ENCODE measurements at regions not wholly inside any gene's neighbourhood (a gene's known extent, or its start where the extent isn't known, plus 50 kb on each side); places are given as distances from the start of the nearest gene placed in this dataset.
A peak's percentile ranks its signal among the peaks of the same experiment; 100 is the strongest.
"Not testable (repeated sequence)": the region's sequence is repeated elsewhere in the genome, so short reads cannot be mapped to it uniquely, and the experiment has no call there.

- no peak for DNase-seq (ENCODE audit: low read depth in 2 of 2)
Observed at GRCh38 chr3:139199421-139200010, 144.3 kb upstream of the MRPS22 start.

- DNase-seq (ENCODE audit: low read depth in 2 of 2), result no peak
Observed at GRCh38 chr3:139201446-139202225, 142.2 kb upstream of the MRPS22 start.

- no peak for DNase-seq (ENCODE audit: low read depth in 2 of 2)
Observed at GRCh38 chr3:139202226-139202958, 141.4 kb upstream of the MRPS22 start.

GRCh38 chr3:139202959-139203349 lies 140.9 kb upstream of the MRPS22 start:
- DNase-seq (ENCODE audit: low read depth in 2 of 2), result no peak

GRCh38 chr3:139203752-139204151 lies 140.1 kb upstream of the MRPS22 start:
- DNase-seq (ENCODE audit: low read depth in 2 of 2), result no peak

- DNase-seq (ENCODE audit: low read depth in 2 of 2), result no peak
Observed at GRCh38 chr3:139204728-139205127, 139.1 kb upstream of the MRPS22 start.

- no peak for DNase-seq (ENCODE audit: low read depth in 2 of 2)
Observed at GRCh38 chr3:139213936-139214335, 129.9 kb upstream of the MRPS22 start.

GRCh38 chr3:139216958-139217357 lies 126.9 kb upstream of the MRPS22 start:
- DNase-seq (ENCODE audit: low read depth in 2 of 2), result no peak

- DNase-seq (ENCODE audit: low read depth in 2 of 2), result no peak
Observed at GRCh38 chr3:139217633-139218032, 126.2 kb upstream of the MRPS22 start.

- no peak for DNase-seq (ENCODE audit: low read depth in 2 of 2)
Observed at GRCh38 chr3:139218046-139218445, 125.8 kb upstream of the MRPS22 start.

GRCh38 chr3:139219463-139219862 lies 124.4 kb upstream of the MRPS22 start:
- no peak for DNase-seq (ENCODE audit: low read depth in 2 of 2)

- no peak for DNase-seq (ENCODE audit: low read depth in 2 of 2)
Observed at GRCh38 chr3:139222100-139222657, 121.6 kb upstream of the MRPS22 start.

- no peak for DNase-seq (ENCODE audit: low read depth in 2 of 2)
Observed at GRCh38 chr3:139225548-139225947, 118.3 kb upstream of the MRPS22 start.

- DNase-seq (ENCODE audit: low read depth in 2 of 2), result no peak
Observed at GRCh38 chr3:139226731-139227130, 117.1 kb upstream of the MRPS22 start.

GRCh38 chr3:139227165-139227564 lies 116.7 kb upstream of the MRPS22 start:
- no peak for DNase-seq (ENCODE audit: low read depth in 2 of 2)

- DNase-seq (ENCODE audit: low read depth in 2 of 2), result no peak
Observed at GRCh38 chr3:139227827-139228226, 116.0 kb upstream of the MRPS22 start.

GRCh38 chr3:139230391-139230790 lies 113.4 kb upstream of the MRPS22 start:
- DNase-seq (ENCODE audit: low read depth in 2 of 2), result peak in 1 of 2 experiments; percentile 6

- DNase-seq (ENCODE audit: low read depth in 2 of 2), result no peak
Observed at GRCh38 chr3:139231555-139232281, 112.1 kb upstream of the MRPS22 start.

GRCh38 chr3:139232341-139232740 lies 111.5 kb upstream of the MRPS22 start:
- not testable (repeated sequence) for DNase-seq (ENCODE audit: low read depth in 2 of 2)

GRCh38 chr3:139234491-139234890 lies 109.3 kb upstream of the MRPS22 start:
- DNase-seq (ENCODE audit: low read depth in 2 of 2), result no peak

GRCh38 chr3:139235192-139235591 lies 108.6 kb upstream of the MRPS22 start:
- DNase-seq (ENCODE audit: low read depth in 2 of 2), result no peak

GRCh38 chr3:139236336-139236735 lies 107.5 kb upstream of the MRPS22 start:
- no peak for DNase-seq (ENCODE audit: low read depth in 2 of 2)
